PC-3 (cell line): ENCODE measurements at regions not wholly inside any gene's neighbourhood (a gene's known extent, or its start where the extent isn't known, plus 50 kb on each side); places are given as distances from the start of the nearest gene placed in this dataset.

Experiments used
- ATAC-seq: fragments of 200-7000 bp; cut with Tn5 transposase; 2 replicates; pipeline ENCODE4 v1.9.1; 2020; ENCODE audit warnings: mild to moderate bottlenecking, moderate library complexity
- BruUV-seq: library from RNA; stranded (reverse); fragments of 400-500 nt; replicated peaks from 2 replicates; lab custom pipeline; 2021; lab: Mats Ljungman, UMichigan
- CTCF ChIA-PET: fragments of 300-600 bp; sonication (Branson Sonifier 250); formaldehyde crosslinking; loops from one replicate; lab custom pipeline; 2022; ENCODE audit warnings: antibody characterized with exemption; lab: Charles Lee
- POLR2A ChIA-PET: fragments of 300-600 bp; sonication (Branson Sonifier 250); formaldehyde crosslinking; loops from one replicate; lab custom pipeline; 2022; ENCODE audit warnings: antibody characterized with exemption; ENCODE audit not compliant: unreplicated experiment; lab: Charles Lee
- DNase-seq: peaks from one replicate; pipeline ENCODE4 v3.0.0-alpha.2; 2015
- H2AFZ ChIP-seq: fragments of 300-600 bp; sonication (generic); 2 replicates; pipeline ENCODE4 v1.6.0; 2016; ENCODE audit warnings: antibody characterized with exemption, low read length
- H3F3A ChIP-seq: fragments of 300-600 bp; sonication (generic); one replicate; pipeline ENCODE4 v1.6.0; 2017; ENCODE audit warnings: antibody characterized with exemption, low read length, control low read depth, mild to moderate bottlenecking; ENCODE audit not compliant: unreplicated experiment
- H3K27ac ChIP-seq: fragments of 300-600 bp; sonication (generic); 2 replicates; pipeline ENCODE4 v1.5.1; 2016; ENCODE audit warnings: mild to moderate bottlenecking, low read length
- H3K27me3 ChIP-seq: fragments of 300-600 bp; sonication (generic); 2 replicates; pipeline ENCODE4 v1.6.1; 2016; ENCODE audit warnings: low read length, mixed read lengths
- H3K36me3 ChIP-seq: fragments of 300-600 bp; sonication (generic); 2 replicates; pipeline ENCODE4 v1.6.1; 2016; ENCODE audit warnings: low read depth, mixed run types, low read length, mixed read lengths
- H3K4me1 ChIP-seq: fragments of 300-600 bp; sonication (generic); 2 replicates; pipeline ENCODE4 v1.5.1; 2016; ENCODE audit warnings: low read length; ENCODE audit not compliant: insufficient read depth
- H3K4me2 ChIP-seq: fragments of 300-600 bp; sonication (generic); 2 replicates; pipeline ENCODE4 v1.6.0; 2016; ENCODE audit warnings: low read length
- H3K4me3 ChIP-seq: fragments of 300-600 bp; sonication (generic); 2 replicates; pipeline ENCODE4 v1.5.1; 2016; ENCODE audit warnings: mild to moderate bottlenecking, low read length, mixed read lengths
- H3K79me2 ChIP-seq: fragments of 300-600 bp; sonication (generic); 2 replicates; pipeline ENCODE4 v1.6.1; 2017; ENCODE audit warnings: low read length, mixed read lengths
- H3K9ac ChIP-seq: fragments of 300-600 bp; sonication (generic); 2 replicates; pipeline ENCODE4 v1.6.0; 2016; ENCODE audit warnings: mild to moderate bottlenecking, low read length
- H3K9me2 ChIP-seq: fragments of 300-600 bp; sonication (generic); replicated peaks from 2 replicates; pipeline ENCODE4 v1.6.1; 2016; ENCODE audit warnings: mixed run types, low read length, mixed read lengths
- H3K9me3 ChIP-seq: fragments of 300-600 bp; sonication (generic); 2 replicates; pipeline ENCODE4 v1.6.1; 2016; ENCODE audit warnings: low read length, mixed read lengths
- H4K20me1 ChIP-seq: fragments of 300-600 bp; sonication (generic); 2 replicates; pipeline ENCODE4 v1.6.1; 2016; ENCODE audit warnings: low read length, mixed read lengths
- EZH2 ChIP-seq: fragments of 300-600 bp; sonication (generic); IDR thresholded peaks from one replicate; pipeline ENCODE4 v1.6.1; 2017; ENCODE audit warnings: antibody characterized with exemption, mild to moderate bottlenecking, low read length; ENCODE audit not compliant: unreplicated experiment
- EZH2phosphoT487 ChIP-seq: fragments of 300-600 bp; sonication (generic); IDR thresholded peaks from 2 replicates; pipeline ENCODE4 v1.6.1; 2018; ENCODE audit warnings: mild to moderate bottlenecking, antibody characterized with exemption, low read length, borderline replicate concordance
- intact Hi-C: fragments of 100-400 bp; cut with micrococcal nuclease; formaldehyde crosslinking; loops from 2 replicates; pipeline ENCODE4 v1.9.0; 2023
- TF ChIP-seq, protein P1 (sequence below): fragments of 300-600 bp; sonication (generic); conservative IDR thresholded peaks from 2 replicates; pipeline ENCODE4 v1.5.1; 2017; ENCODE audit warnings: antibody characterized with exemption, low read depth, mild to moderate bottlenecking, low read length

DNA sequence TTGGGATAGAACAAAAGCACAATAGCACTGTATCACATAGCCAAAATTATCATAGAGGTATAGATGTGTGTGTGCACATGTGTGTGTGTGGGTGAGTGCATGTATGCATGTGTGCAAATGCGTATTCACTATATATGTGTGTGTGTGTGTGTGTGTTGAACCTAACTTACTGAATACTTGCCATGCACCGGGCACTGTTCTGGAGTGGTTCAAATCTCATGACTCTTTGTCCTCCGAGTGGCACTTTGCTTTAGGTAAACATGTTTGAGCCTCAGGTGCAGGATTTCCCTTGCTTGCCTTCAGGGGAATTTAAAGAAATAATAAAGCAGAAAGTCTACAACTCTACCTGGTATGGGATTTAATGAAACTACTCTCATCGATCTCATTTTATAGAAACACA is 183.5 kb upstream of the GDNF start:
- Histone ChIP-seq H3K9me2 (no peaks in the 10 kb centered on the region), H3K36me3 (no peaks in the 10 kb centered on the region), H3K4me3 (no peak overlapping the region), H3F3A (no peaks in the 10 kb centered on the region), H3K9me3 (no peaks in the 10 kb centered on the region), H2AFZ (no peak overlapping the region), H4K20me1 (no peaks in the 10 kb centered on the region), H3K9ac (no peak overlapping the region), H3K79me2 (no peaks in the 10 kb centered on the region), H3K27ac (no peak overlapping the region), H3K4me1 (no peaks in the 10 kb centered on the region), H3K4me2 (no peak overlapping the region), H3K27me3 (peaks cover 65% of the 10 kb centered on the region)
- no TSS peak for BruUV-seq
- intact Hi-C loops, result loop anchor here (10.0 kb wide), 1 partner anchor 609 kb away; no protein-coding TSS in a partner anchor
- TF ChIP-seq EZH2phosphoT487 (no peak), EZH2 (no peak)
- TF ChIP-seq, protein P1, sequence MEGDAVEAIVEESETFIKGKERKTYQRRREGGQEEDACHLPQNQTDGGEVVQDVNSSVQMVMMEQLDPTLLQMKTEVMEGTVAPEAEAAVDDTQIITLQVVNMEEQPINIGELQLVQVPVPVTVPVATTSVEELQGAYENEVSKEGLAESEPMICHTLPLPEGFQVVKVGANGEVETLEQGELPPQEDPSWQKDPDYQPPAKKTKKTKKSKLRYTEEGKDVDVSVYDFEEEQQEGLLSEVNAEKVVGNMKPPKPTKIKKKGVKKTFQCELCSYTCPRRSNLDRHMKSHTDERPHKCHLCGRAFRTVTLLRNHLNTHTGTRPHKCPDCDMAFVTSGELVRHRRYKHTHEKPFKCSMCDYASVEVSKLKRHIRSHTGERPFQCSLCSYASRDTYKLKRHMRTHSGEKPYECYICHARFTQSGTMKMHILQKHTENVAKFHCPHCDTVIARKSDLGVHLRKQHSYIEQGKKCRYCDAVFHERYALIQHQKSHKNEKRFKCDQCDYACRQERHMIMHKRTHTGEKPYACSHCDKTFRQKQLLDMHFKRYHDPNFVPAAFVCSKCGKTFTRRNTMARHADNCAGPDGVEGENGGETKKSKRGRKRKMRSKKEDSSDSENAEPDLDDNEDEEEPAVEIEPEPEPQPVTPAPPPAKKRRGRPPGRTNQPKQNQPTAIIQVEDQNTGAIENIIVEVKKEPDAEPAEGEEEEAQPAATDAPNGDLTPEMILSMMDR, result no peak
- no peak for ATAC-seq
- POLR2A ChIA-PET, result no interaction called here
- DNase-seq, result no peak
- CTCF ChIA-PET, result no interaction called here

DNA sequence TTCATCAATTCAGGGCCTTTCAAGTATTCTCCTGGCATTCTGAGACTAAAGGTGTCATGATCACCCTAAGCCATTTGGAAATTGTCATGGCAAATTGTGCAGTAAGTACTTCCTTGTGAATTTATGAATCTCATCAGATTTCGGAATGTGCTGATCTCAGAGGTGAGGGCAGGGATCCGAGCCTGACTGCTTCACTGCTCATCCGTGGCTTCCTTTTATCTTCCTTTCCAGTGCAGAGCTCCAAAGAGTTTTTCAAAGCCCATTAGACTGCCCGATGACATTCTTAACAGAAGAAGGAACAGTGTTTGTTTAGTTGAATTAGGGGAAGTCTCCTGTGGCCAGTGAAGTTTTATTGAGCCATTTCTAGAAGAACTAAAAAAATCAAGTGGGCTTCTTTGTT is 182.8 kb upstream of the GDNF start:
- no TSS peak for BruUV-seq
- no peaks in the 10 kb centered on the region for H3K79me2 ChIP-seq
- CTCF ChIA-PET, result no interaction called here
- intact Hi-C loops, result loop anchor here (10.0 kb wide), 1 partner anchor 608 kb away; no protein-coding TSS in a partner anchor
- POLR2A ChIA-PET, result no interaction called here
- no peak overlapping the region for H3K4me2 ChIP-seq
- H4K20me1 ChIP-seq, result no peaks in the 10 kb centered on the region
- ATAC-seq (no peak), DNase-seq (no peak)
- no peaks in the 10 kb centered on the region for H3F3A ChIP-seq
- H3K27me3 ChIP-seq, result peaks cover 65% of the 10 kb centered on the region
- TF ChIP-seq EZH2 (no peak), EZH2phosphoT487 (no peak)
- TF ChIP-seq, protein P1, result no peak
- H3K9ac ChIP-seq, result no peak overlapping the region
- H2AFZ ChIP-seq, result no peak overlapping the region
- no peaks in the 10 kb centered on the region for H3K9me2 ChIP-seq
- no peaks in the 10 kb centered on the region for H3K36me3 ChIP-seq
- no peak overlapping the region for H3K4me3 ChIP-seq
- no peak overlapping the region for H3K27ac ChIP-seq
- H3K9me3 ChIP-seq, result no peaks in the 10 kb centered on the region
- no peaks in the 10 kb centered on the region for H3K4me1 ChIP-seq

DNA sequence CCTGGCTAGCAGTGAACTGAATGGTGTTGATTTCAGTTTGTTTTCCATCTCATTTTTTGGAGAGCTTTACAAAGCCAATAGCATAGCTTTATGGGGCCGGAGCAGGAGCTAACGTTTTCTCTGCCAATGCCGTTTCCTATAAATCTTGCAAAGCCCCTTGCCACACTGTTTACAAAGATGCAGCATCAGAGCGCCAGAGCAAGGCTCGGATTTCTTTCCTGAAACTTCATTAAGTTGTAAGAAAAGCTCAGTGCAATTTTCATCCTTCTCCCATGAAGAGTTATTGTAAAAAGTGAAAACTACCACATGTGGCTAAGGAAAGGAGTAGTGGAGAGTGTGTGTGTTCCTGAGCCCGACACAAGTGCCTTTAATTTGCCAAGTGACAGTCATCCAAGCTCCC is 178.2 kb upstream of the GDNF start:
- Histone ChIP-seq H3K9me2 (no peaks in the 10 kb centered on the region), H3K4me2 (no peak overlapping the region), H4K20me1 (no peaks in the 10 kb centered on the region), H3F3A (no peaks in the 10 kb centered on the region), H2AFZ (no peak overlapping the region), H3K27me3 (peaks cover 89% of the 10 kb centered on the region), H3K79me2 (no peaks in the 10 kb centered on the region), H3K9me3 (no peaks in the 10 kb centered on the region), H3K4me3 (no peak overlapping the region), H3K36me3 (no peaks in the 10 kb centered on the region), H3K4me1 (no peaks in the 10 kb centered on the region), H3K9ac (no peak overlapping the region), H3K27ac (no peak overlapping the region)
- TF ChIP-seq, protein P1, result no peak
- TF ChIP-seq EZH2phosphoT487 (no peak), EZH2 (no peak)
- CTCF ChIA-PET, result no interaction called here
- BruUV-seq, result no TSS peak
- DNase-seq (no peak), ATAC-seq (no peak)
- POLR2A ChIA-PET, result no interaction called here
- intact Hi-C loops, result no loop called here
